Prostate gland (tissue), 2 donors: ENCODE measurements at regions not wholly inside any gene's neighbourhood (a gene's known extent, or its start where the extent isn't known, plus 50 kb on each side); places are given as distances from the start of the nearest gene placed in this dataset.

Experiments
- CTCF ChIP-seq, 4 experiments: fragments of 200-600 bp in 2 of 4; fragments of 450-650 bp in 2 of 4; sonication (generic) in 2 of 4; IDR thresholded peaks; 1 replicate in 3 of 4; 2 replicates in 1 of 4; pipeline ENCODE4 v1.5.1; 2016 to 2019; ENCODE audit warnings: antibody characterized with exemption in 4 of 4, mild to moderate bottlenecking in 2 of 4, moderate library complexity in 2 of 4
- POLR2AphosphoS5 ChIP-seq: sonication (generic); formaldehyde crosslinking; IDR thresholded peaks from one replicate; pipeline ENCODE4 v1.6.1; 2017; ENCODE audit warnings: antibody characterized with exemption

- TF ChIP-seq CTCF (IDR thresholded peaks at IDR 0.05), result no peak
- TF ChIP-seq POLR2AphosphoS5, result no peak
Observed at GRCh38 chr12:88646824-88647223, 66.6 kb upstream of the KITLG start.
